ENCODE measurements at regions not wholly inside any gene's neighbourhood (a gene's known extent, or its start where the extent isn't known, plus 50 kb on each side); places are given as distances from the start of the nearest gene placed in this dataset.
A peak's percentile ranks its signal among the peaks of the same experiment; 100 is the strongest.

DNA sequence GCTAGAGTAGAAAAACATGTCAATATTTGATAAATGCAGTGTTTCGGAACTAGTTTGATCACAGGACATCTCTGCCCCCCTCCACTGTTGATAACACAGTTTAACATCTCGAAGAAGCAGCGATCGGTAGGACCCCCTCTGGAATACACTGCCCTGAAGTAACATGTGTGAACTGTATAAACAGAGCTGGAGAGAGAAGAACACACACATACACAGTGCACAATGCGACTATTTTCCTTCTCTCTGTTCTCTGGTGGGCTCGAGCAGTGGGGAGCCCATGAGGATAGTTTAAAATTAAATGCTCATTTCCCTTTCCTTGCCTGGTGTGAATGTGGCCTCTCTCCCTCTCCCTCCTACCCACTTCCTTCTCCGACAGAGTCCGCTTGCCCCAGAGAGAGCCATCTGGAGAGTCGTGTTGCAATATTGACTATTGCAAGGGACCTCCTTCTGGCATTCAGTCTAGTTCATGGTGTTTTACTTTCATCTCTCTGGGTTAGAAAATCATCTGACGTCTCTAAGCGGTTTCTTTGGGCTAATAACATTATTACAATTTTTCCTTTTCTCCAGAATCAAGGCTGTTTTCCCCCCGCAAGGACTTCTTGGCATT, 51.6 kb upstream of the BARX2 start:
- Histone ChIP-seq H2AFZ (ENCODE audit: low read length) (no peak overlapping the region), H3K27ac (ENCODE audit: insufficient read length, low read depth, low read length) (no peak overlapping the region)
- no peak overlapping the region; a peak in 1 of 5 replicates for H3K4me3 Mint-ChIP-seq

More for the DNA sequence above, 51.6 kb upstream of the BARX2 start:
- Histone ChIP-seq H3K79me2 (ENCODE audit: insufficient read depth, low read length) (no peaks in the 10 kb centered on the region), H4K8ac (replicated peaks; ENCODE audit: insufficient read length, low read depth, low read length) (no peak overlapping the region), H3K79me1 (ENCODE audit: insufficient read depth, low read depth, low read length, poor library complexity, severe bottlenecking) (no peaks in the 10 kb centered on the region), H3K23ac (ENCODE audit: insufficient read length, low read depth, low read length) (no peak overlapping the region), H2BK12ac (ENCODE audit: insufficient read length, low read depth, low read length) (no peak overlapping the region), H2BK15ac (ENCODE audit: low read depth, low read length) (no peak overlapping the region), H2BK20ac (ENCODE audit: low read depth, low read length, poor library complexity, severe bottlenecking) (no peak overlapping the region), H3K4ac (ENCODE audit: low read depth, low read length) (no peak overlapping the region), H2BK120ac (ENCODE audit: low read depth, low read length, poor library complexity, severe bottlenecking) (no peak overlapping the region), H3K18ac (ENCODE audit: insufficient read length, low read depth, low read length) (no peak overlapping the region), H2AK5ac (ENCODE audit: insufficient read length, low read length) (no peak overlapping the region), H3K14ac (ENCODE audit: insufficient read depth, low read length) (no peak overlapping the region), H3K23me2 (ENCODE audit: insufficient read length, low read depth, low read length, poor library complexity, severe bottlenecking) (no peaks in the 10 kb centered on the region), H4K5ac (ENCODE audit: insufficient read length, low read depth, low read length) (no peak overlapping the region), H3K4me2 (ENCODE audit: insufficient read depth, insufficient read length, low read length) (no peak overlapping the region), H4K20me1 (ENCODE audit: control insufficient read depth, insufficient read depth, insufficient read length) (no peaks in the 10 kb centered on the region), H4K91ac (ENCODE audit: insufficient read length, low read depth, low read length) (no peak overlapping the region), H3K56ac (ENCODE audit: insufficient read length, low read depth, low read length) (no peak overlapping the region), H3K9me3 (ENCODE audit: control insufficient read depth, low read depth, low read length) (no peaks in the 10 kb centered on the region), H2BK5ac (ENCODE audit: insufficient read length, low read length) (no peak overlapping the region), H3K4me1 (ENCODE audit: insufficient read depth, low read length) (peaks cover 11% of the 10 kb centered on the region), H3K27me3 (ENCODE audit: insufficient read depth, low read length) (no peaks in the 10 kb centered on the region), H3K9ac (ENCODE audit: extremely low read depth, insufficient read length, low read length) (no peak overlapping the region), H3T11ph (ENCODE audit: low read length) (no peak overlapping the region)
- no peak for DNase-seq
- no CpG with 5 or more reads among the region's 12 CpGs for WGBS (ENCODE audit: extremely low coverage, insufficient read length, low lambda C conversion rate)
- no peaks in the 10 kb centered on the region for H3K36me3 Mint-ChIP-seq (ENCODE audit: insufficient read depth in 1 of 3, low read depth in 3 of 3)
- H3K9me3 Mint-ChIP-seq, result no peaks in the 10 kb centered on the region
- peaks cover 21 to 32% of the 10 kb centered on the region in 2 experiments for H3K4me1 Mint-ChIP-seq
- H3K27me3 Mint-ChIP-seq (ENCODE audit: low read depth), result peaks cover 2% of the 10 kb centered on the region
- peak overlapping the region in 1 of 3 experiments; percentile 25; a peak in 1 of 7 replicates for H3K27ac Mint-ChIP-seq
- TF ChIP-seq, protein P1, sequence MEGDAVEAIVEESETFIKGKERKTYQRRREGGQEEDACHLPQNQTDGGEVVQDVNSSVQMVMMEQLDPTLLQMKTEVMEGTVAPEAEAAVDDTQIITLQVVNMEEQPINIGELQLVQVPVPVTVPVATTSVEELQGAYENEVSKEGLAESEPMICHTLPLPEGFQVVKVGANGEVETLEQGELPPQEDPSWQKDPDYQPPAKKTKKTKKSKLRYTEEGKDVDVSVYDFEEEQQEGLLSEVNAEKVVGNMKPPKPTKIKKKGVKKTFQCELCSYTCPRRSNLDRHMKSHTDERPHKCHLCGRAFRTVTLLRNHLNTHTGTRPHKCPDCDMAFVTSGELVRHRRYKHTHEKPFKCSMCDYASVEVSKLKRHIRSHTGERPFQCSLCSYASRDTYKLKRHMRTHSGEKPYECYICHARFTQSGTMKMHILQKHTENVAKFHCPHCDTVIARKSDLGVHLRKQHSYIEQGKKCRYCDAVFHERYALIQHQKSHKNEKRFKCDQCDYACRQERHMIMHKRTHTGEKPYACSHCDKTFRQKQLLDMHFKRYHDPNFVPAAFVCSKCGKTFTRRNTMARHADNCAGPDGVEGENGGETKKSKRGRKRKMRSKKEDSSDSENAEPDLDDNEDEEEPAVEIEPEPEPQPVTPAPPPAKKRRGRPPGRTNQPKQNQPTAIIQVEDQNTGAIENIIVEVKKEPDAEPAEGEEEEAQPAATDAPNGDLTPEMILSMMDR (conservative IDR thresholded peaks at IDR 0.05), result no peak

Data from H9 (cell line).